ENCODE measurements at regions not wholly inside any gene's neighbourhood (a gene's known extent, or its start where the extent isn't known, plus 50 kb on each side); places are given as distances from the start of the nearest gene placed in this dataset.

DNA sequence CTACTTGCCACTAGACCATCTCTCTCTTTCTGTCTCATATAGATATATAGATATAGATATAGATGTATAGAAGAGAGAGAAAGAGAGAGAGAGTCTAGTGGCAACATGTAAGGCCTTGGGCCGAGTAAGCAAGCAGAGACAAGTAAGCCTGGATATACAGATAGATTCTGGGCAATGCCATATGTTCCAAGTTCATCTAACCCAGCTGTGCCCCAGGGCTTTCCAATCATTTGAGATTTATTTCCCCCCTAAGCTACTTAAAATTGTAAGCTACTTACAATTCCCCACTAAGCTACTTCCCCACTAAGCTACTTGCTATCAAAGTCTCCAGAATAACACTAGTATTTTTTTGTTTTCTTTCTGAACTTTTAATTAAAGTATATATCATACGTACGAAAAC is 1094.1 kb downstream of the DNAJB9 start:
- TF ChIP-seq, protein P1, sequence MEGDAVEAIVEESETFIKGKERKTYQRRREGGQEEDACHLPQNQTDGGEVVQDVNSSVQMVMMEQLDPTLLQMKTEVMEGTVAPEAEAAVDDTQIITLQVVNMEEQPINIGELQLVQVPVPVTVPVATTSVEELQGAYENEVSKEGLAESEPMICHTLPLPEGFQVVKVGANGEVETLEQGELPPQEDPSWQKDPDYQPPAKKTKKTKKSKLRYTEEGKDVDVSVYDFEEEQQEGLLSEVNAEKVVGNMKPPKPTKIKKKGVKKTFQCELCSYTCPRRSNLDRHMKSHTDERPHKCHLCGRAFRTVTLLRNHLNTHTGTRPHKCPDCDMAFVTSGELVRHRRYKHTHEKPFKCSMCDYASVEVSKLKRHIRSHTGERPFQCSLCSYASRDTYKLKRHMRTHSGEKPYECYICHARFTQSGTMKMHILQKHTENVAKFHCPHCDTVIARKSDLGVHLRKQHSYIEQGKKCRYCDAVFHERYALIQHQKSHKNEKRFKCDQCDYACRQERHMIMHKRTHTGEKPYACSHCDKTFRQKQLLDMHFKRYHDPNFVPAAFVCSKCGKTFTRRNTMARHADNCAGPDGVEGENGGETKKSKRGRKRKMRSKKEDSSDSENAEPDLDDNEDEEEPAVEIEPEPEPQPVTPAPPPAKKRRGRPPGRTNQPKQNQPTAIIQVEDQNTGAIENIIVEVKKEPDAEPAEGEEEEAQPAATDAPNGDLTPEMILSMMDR (IDR thresholded peaks at IDR 0.05): no peak
- TF ChIP-seq POLR2A (IDR thresholded peaks at IDR 0.05): no peak

Data from body of pancreas (tissue), 4 donors.